Mucosa of gallbladder (tissue), 1 donor: ENCODE measurements at regions not wholly inside any gene's neighbourhood (a gene's known extent, or its start where the extent isn't known, plus 50 kb on each side); places are given as distances from the start of the nearest gene placed in this dataset.

ENCODE experiments used
- DNase-seq: peaks from one replicate; pipeline ENCODE4 v3.0.0-alpha.2; 2020; ENCODE audit warnings: low spot score
- donor health status: DM: no; HTN: no; CAD: no.

- no peak for DNase-seq
Observed at GRCh38 chr17:72407931-72408330, 287.1 kb downstream of the SOX9 start.

GRCh38 chr17:72408641-72409040 lies 287.8 kb downstream of the SOX9 start:
- DNase-seq = no peak

DNA sequence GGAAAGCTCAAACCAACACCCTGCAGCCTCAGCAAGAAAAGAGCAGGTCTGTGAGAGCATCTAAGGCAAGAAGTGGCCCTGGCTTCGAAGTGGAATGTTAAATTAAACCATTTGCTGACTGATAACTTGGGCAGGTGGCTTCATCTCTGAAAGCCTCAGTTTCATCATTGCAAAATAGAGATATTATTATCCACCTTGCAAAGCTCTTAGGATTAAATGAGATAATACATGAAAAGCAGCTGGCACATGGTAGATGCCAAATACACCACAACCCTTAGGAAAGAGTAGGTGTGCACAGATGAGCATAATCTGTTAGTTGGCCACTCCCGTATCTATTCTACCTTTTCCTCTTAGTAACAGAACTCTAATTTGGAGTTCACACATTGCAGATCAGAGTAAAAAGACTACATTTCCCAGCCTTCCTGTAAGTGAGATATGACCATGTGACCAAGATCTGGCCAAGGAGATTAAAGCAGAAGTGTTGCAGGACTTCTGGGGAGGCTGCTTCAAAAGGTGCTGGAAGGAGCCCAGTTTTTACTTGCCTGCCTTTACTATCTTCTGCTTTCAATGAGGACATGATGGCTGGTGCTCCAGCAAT lies 288.7 kb downstream of the SOX9 start:
- no peak for DNase-seq

- DNase-seq = no peak
Observed at GRCh38 chr17:72411124-72411563, 290.3 kb downstream of the SOX9 start.

GRCh38 chr17:72412650-72413076 lies 291.8 kb downstream of the SOX9 start:
- DNase-seq = no peak

GRCh38 chr17:72413077-72414031 lies 292.5 kb downstream of the SOX9 start:
- no peak for DNase-seq

GRCh38 chr17:72414032-72414396 lies 293.2 kb downstream of the SOX9 start:
- no peak for DNase-seq

DNA sequence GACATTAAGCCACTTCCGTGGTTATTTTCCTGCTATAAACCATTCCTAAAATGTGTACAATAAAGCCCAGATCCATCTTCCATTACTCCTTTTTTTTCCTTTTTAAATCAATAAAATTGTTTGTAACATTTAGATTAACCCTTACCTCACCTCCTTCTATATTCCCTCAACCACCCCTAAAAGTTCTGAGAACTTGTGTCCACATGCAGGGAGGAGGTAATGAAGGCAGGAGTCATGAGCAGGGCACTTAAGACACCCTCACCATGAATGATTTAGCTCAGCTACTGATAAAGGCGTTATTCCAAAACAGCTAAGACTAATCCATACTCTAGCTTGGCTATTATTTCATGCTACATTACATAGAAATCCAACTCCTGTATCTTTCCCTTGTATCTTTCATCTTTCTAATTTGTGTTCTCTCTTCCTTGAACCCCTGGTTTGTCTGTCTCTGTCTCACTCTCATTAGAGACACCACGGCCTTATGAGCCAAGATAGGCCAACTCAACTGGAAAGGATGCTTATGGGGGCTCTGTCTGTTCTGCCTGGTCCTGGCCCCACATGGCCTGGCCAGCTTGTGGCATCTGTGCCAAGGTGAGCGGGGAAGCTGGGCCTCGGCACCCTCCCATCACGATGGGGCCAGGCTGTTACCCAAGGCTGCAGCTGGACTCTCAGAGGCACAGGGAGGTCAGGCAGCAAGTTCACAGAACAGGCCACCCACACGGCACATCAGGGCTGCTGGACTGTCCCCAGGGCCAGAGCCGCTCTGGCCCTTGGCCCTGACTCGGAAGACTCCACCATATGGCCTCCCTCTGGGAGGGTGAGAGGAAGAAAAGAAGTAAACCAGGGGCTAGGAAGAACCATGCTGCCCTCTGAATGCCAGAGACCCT lies 294.4 kb downstream of the SOX9 start:
- DNase-seq = no peak

- DNase-seq = no peak
Observed at GRCh38 chr17:72416054-72416675, 295.3 kb downstream of the SOX9 start.

DNA sequence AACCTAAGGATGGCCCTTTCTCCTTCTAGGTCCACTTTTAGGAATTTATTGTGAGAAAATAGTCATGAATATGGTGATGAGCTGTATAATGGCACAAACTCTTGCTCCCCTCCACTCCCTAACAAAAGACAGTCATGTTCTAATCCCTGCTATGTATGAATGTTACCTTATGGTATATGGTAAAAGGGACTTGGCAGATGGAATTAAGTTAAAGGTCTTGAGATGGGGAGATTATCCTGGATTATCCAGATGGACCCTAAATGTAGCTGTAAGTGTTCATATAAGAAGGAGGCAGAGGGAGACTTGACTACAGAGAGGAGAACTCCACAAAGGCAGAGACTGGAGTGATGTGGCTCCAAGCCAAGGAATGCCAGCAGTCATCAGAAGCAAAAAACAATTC lies 296.1 kb downstream of the SOX9 start:
- no peak for DNase-seq

DNA sequence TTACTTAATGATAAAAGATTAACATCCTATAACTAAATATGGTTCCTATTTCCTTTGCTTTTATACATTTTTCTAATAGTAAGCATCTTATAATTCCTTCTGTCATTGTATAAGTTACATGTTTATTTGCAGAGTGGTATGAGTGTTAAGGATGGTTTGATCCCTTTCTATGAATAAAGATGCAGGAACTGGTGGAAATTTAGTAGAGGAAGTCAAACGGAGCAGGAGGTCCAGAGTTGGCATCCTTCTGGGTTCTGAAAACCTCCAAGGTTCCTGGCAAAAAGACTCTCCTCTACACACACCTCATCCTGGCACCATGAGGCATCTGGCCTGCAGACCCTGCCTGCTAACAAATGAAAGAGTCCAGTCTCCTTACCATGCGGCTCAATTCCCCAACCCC lies 296.8 kb downstream of the SOX9 start:
- no peak for DNase-seq

- DNase-seq = no peak
Observed at GRCh38 chr17:72419866-72420774, 299.3 kb downstream of the SOX9 start.

DNA sequence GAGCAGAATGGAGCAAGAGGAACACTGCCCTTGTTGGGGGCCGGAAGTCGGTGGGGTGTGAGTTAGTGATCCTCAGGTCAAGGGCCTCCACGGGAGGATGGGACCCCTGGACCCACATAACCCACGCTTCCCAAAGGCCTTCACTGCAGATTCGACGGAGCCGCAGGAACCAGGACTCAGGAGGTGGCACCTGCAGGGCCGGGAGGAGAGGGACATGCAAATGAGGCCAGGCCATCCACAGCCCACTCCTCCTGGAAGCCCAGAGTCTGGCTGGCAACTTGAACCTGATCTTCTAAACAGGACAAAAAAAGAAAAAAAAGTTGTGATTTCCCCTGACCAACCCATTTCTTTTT lies 299.9 kb downstream of the SOX9 start:
- DNase-seq = no peak

- DNase-seq = peak; percentile 83
Observed at GRCh38 chr17:72421128-72422092, 300.6 kb downstream of the SOX9 start.

DNA sequence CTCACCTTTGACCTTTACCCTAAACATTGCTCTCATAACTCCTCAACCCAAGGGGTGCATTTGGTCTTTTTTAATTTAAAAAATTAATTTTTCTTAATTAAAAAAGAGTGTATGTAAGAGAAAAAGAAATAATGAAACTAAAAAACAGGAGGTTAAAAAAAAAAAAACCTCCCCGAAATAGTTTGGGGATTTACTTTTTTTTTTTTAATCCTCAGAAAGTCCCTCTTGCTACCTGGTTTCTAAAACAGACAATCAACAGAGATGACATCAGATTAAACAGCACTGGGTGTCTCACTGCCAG lies 301.3 kb downstream of the SOX9 start:
- no peak for DNase-seq

DNA sequence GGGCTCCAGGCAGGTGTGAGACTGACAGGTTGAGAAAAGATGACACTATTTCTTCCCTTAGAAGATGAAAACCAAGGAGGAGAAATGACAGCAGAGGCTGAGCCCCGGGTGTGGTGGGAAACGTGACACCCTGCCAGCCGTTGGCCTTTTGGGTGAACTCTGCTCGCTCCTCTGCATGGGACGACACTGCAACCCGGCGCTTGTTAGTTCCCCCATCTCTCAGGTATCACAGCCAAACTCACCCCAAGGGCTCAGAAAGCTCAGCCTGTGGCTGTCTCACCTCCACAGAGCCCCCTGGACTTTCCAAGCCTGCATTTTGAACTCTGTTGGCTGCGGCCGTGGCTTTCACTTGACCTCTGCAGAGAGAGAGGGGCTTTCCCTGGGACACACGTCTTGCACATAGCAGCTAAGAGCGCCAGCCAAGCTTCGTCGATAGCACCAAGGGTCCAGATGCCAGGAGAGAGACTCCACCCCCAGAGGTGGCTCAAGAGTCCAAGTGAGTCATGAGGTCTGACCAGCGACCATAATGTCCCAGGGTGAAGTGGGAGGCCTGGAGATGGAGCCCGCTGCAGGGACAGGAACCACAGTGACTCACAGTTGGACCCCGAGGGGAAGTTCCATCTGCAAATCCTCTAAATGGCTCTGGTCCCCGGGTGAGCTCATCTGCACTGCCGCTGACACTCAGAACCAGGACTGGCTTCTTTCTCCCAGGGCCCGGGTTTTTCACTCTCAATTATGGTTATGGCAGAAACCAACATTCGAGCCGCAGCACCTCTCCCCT lies 301.9 kb downstream of the SOX9 start:
- peak; percentile 80 for DNase-seq

DNA sequence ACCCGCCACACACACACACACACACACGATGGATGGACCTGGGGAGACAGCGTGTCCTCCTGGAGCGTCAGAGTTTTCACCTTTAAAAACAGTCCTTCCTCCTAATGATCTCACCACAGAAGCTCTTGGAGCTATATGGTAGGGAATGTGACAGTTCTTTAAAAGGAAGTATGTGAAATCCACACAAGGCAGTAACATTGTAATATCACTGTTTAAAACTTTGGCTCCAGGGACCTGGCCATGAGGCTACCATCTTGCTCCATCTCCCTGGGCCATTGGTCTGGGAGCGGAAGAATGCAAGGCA lies 302.4 kb downstream of the SOX9 start:
- no peak for DNase-seq

DNA sequence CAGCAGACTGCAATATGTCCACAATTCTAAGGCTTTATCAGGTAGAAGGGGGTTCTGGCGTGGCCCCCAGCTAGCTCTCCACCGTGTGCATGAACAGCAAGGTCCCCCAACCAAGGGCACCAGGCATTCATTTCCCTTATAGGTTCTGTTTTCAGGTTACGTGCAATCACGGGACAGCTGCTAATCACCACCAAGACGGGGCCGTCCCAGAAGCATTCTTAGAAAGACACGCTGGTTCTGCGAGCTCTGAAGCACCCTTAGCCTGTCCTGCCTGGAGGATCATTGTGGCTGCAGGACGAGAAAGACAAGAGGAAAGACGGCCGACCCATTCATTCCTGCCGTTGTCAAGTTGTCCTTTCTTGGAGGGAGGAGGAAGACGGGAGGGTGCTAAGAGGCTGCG lies 302.9 kb downstream of the SOX9 start:
- no peak for DNase-seq

GRCh38 chr17:72424505-72425117 lies 303.8 kb downstream of the SOX9 start:
- DNase-seq = no peak
